ENCODE measurements at regions not wholly inside any gene's neighbourhood (a gene's known extent, or its start where the extent isn't known, plus 50 kb on each side); places are given as distances from the start of the nearest gene placed in this dataset.
"Not testable (repeated sequence)": the region's sequence is repeated elsewhere in the genome, so short reads cannot be mapped to it uniquely, and the experiment has no call there.

DNA sequence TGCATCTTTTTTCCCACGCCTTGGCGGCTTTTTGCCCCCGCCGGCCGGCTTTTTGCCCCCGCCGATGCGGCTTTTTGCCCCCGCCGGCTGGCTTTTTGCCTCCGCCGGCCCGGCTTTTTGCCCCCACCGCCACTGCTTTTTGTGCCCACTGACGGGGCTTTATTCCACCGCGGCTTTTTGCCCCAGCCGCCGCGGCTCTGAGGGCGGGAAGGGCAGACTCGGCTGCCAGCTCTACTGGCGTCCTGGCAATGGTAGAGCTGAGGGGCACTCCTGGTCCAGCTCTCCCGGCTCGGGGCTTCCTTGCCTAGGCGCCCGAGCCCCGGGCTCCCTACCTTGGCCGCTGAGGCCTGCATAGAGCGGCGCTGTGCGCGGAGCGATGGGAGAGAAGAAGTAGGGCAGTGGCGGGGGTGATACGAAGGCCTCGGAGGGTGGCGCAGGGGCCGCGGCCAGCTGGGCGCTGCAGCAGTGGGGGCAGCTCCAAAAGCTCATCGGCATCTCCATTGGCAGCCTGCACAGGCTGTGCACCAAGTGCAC, 591.4 kb downstream of the TP53TG3F start:
- TF ChIP-seq POLR2AphosphoS5 (IDR thresholded peaks at IDR 0.05; ENCODE audit: borderline replicate concordance, low read depth, low read length), result no peak
- no peak for TF ChIP-seq FOXP2 (optimal IDR thresholded peaks at IDR 0.05; ENCODE audit: control extremely low read depth, extremely low read length, insufficient read depth)
- no peak for TF ChIP-seq EZH2 (IDR thresholded peaks at IDR 0.05)
- no peaks in the 10 kb centered on the region for H3K9me3 ChIP-seq (ENCODE audit: low read depth, low read length)

DNA sequence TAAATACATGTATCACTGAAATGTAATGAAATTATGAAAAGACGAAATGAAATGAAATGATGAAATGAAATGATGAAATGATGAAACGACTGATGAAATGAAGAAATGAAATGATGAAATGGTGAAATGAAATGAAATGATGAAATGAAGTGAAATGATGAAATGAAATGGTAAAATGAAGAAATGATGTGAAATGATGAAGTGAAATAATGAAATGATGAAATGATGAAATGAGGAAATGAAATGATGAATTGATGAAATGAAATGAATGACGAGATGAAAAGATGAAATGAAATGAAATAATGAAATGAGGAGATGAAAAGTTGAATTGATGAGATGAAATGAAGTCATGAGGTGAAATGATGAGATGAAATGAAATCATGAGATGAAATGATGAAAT, 594.7 kb downstream of the TP53TG3F start:
- Histone ChIP-seq H3K9me3 (ENCODE audit: low read depth, low read length) (no peaks in the 10 kb centered on the region), H3K9ac (ENCODE audit: insufficient read length) (no peak overlapping the region), H3K36me3 (ENCODE audit: insufficient read depth, low read length) (no peaks in the 10 kb centered on the region), H3K4me3 (no peak overlapping the region), H3K27ac (no peak overlapping the region)
- DNase-seq (ENCODE audit: low read depth, low spot score), result no peak
- no peak for TF ChIP-seq EZH2 (IDR thresholded peaks at IDR 0.05)
- TF ChIP-seq POLR2AphosphoS5 (IDR thresholded peaks at IDR 0.05; ENCODE audit: borderline replicate concordance, low read depth, low read length), result no peak
- no peak for TF ChIP-seq FOXP2 (optimal IDR thresholded peaks at IDR 0.05; ENCODE audit: control extremely low read depth, extremely low read length, insufficient read depth)

More for the DNA sequence above, 591.4 kb downstream of the TP53TG3F start:
- DNase-seq (ENCODE audit: low read depth, low spot score), result no peak
- Histone ChIP-seq H3K36me3 (ENCODE audit: insufficient read depth, low read length) (no peaks in the 10 kb centered on the region), H3K4me3 (no peak overlapping the region), H3K27ac (no peak overlapping the region), H3K9ac (ENCODE audit: insufficient read length) (no peak overlapping the region)

GRCh38 chr16:34054969-34055368, 595.6 kb downstream of the TP53TG3F start:
- no peak overlapping the region for H3K4me3 ChIP-seq
- no peak overlapping the region for H3K27ac ChIP-seq
- H3K9me3 ChIP-seq (ENCODE audit: low read depth, low read length), result no peaks in the 10 kb centered on the region
- DNase-seq (ENCODE audit: low read depth, low spot score), result no peak
- H3K9ac ChIP-seq (ENCODE audit: insufficient read length), result no peak overlapping the region
- TF ChIP-seq EZH2 (IDR thresholded peaks at IDR 0.05) (no peak), POLR2AphosphoS5 (IDR thresholded peaks at IDR 0.05; ENCODE audit: borderline replicate concordance, low read depth, low read length) (no peak), FOXP2 (optimal IDR thresholded peaks at IDR 0.05; ENCODE audit: control extremely low read depth, extremely low read length, insufficient read depth) (no peak)
- H3K36me3 ChIP-seq (ENCODE audit: insufficient read depth, low read length), result no peaks in the 10 kb centered on the region

DNA sequence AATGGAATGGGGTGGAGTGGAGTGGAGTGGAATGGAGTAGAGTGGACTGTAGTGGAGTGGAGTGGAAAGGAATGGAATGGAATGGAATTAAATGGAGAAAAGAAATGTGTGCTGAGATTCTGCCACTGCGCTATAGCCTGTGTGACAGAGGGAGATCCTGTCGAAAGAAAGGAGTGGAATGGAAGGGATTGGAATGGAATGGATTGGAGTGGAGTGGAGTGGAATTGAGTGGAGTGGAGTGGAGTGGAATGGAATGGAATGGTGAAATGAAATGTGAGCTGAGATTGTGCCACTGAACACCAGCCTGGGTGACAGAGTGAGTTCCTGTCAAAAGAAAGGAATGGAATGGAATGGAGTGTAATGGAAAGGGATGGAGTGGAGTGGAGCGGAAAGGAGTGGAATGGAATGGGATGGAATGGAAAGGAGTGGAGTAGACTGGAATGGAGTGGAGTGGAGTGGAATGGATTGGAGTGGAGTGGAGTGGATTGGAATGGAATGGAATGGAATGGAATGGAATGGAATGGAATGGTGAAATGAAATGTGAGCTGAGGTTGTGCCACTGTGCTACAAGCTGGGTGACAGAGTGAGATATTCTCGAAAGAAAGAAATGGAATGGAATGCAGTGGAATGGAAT, 603.3 kb downstream of the TP53TG3F start:
- H3K9me3 ChIP-seq (ENCODE audit: low read depth, low read length); H3K27ac ChIP-seq; H3K9ac ChIP-seq (ENCODE audit: insufficient read length); H3K36me3 ChIP-seq (ENCODE audit: insufficient read depth, low read length); DNase-seq (ENCODE audit: low read depth, low spot score); H3K4me3 ChIP-seq: not testable (repeated sequence)

DNA sequence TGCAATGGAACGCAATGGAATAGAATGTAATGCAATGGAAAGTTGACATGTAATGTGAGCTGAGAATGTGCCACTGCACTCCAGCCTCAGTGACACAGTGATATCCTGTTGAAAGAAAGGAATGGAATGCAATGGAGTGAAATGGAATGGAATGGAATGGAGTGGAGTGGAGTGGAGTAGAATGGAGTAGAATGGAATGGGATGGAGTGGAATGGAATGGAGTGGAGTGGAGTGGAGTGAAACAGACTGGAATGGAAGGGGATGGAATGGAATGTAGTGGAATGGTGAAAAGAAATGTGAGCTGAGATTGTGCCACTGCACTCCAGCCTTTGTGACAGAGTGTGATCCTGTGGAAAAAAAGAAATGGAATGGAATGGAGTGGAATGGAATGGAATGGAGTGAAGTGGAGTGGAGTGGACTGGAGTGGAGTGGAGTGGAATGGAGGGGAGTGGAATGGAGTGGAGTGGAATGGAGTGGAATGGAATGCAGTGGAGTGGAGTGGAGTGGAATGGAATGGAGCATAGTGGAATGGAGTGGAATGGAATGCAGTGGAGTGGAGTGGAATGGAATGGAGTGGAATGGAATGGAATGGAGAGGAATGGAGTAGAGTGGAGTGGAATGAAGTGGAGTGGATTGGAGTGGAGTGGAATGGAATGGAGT, 604.2 kb downstream of the TP53TG3F start:
- H3K27ac ChIP-seq; H3K4me3 ChIP-seq; H3K36me3 ChIP-seq (ENCODE audit: insufficient read depth, low read length); H3K9ac ChIP-seq (ENCODE audit: insufficient read length); DNase-seq (ENCODE audit: low read depth, low spot score); H3K9me3 ChIP-seq (ENCODE audit: low read depth, low read length): not testable (repeated sequence)

DNA sequence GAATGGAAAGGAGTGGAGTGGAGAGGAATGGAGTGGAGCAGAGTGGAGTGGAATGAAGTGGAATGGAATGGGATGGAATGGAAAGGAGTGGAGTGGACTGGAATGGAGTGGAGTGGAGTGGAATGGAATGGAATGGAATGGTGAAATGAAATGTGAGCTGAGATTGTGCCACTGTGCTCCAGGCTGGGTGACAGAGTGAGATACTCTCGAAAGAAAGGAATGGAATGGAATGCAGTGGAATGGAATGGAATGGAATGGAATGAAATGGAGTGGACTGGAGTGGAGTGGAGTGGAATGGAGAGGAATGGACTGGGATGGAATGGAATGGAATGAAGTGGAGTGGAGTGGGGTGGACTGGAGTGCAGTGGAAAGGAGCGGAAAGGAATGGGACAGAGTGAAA, 605.2 kb downstream of the TP53TG3F start:
- H3K27ac ChIP-seq; DNase-seq (ENCODE audit: low read depth, low spot score); H3K9me3 ChIP-seq (ENCODE audit: low read depth, low read length); H3K36me3 ChIP-seq (ENCODE audit: insufficient read depth, low read length); H3K9ac ChIP-seq (ENCODE audit: insufficient read length); H3K4me3 ChIP-seq: not testable (repeated sequence)

DNA sequence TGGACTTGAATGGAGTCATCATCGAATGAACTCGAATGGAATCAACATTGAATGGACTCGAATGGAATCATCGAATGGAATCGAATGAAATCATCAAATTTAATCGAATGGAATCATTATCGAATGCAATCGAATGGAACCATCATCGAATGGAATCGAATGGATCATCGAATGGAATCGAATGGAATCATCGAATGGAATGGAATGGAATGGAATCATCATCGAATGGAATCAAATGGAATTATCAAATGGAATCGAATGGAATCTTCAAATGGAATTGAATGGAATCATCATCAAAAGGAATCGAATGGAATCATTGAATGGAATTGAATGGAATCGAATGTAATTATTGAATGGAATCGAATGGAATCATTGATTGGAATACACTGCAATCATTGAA, 610.3 kb downstream of the TP53TG3F start:
- not testable (repeated sequence) for H3K36me3 ChIP-seq (ENCODE audit: insufficient read depth, low read length); H3K27ac ChIP-seq; H3K9me3 ChIP-seq (ENCODE audit: low read depth, low read length); DNase-seq (ENCODE audit: low read depth, low spot score); H3K9ac ChIP-seq (ENCODE audit: insufficient read length); H3K4me3 ChIP-seq

GRCh38 chr16:34078691-34079090, 619.3 kb downstream of the TP53TG3F start:
- no peak for TF ChIP-seq FOXP2 (optimal IDR thresholded peaks at IDR 0.05; ENCODE audit: control extremely low read depth, extremely low read length, insufficient read depth)
- no peak for TF ChIP-seq POLR2AphosphoS5 (IDR thresholded peaks at IDR 0.05; ENCODE audit: borderline replicate concordance, low read depth, low read length)
- TF ChIP-seq EZH2 (IDR thresholded peaks at IDR 0.05), result no peak
- H3K9me3 ChIP-seq (ENCODE audit: low read depth, low read length), result no peaks in the 10 kb centered on the region
- no peak overlapping the region for H3K9ac ChIP-seq (ENCODE audit: insufficient read length)
- H3K36me3 ChIP-seq (ENCODE audit: insufficient read depth, low read length), result no peaks in the 10 kb centered on the region
- H3K27ac ChIP-seq, result no peak overlapping the region
- DNase-seq (ENCODE audit: low read depth, low spot score), result peak; percentile 28
- H3K4me3 ChIP-seq, result no peak overlapping the region

DNA sequence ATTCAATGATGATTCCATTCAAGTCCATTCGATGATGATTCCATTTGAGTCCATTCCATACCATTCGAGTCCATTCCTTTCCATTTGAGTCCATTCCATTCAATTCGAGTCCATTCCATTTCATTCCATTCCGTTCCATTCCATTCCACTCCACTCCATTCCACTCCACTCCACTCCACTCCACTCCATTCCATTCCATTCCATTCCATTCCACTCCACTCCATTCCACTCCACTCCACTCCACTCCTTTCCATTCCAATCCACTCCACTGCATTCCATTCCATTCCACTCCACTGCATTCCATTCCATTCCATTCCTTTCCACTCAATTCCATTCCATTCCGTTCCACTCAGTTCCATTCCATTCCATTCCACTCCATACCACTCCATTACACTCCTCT, 625.6 kb downstream of the TP53TG3F start:
- H3K9me3 ChIP-seq (ENCODE audit: low read depth, low read length); H3K9ac ChIP-seq (ENCODE audit: insufficient read length); H3K27ac ChIP-seq; H3K36me3 ChIP-seq (ENCODE audit: insufficient read depth, low read length); H3K4me3 ChIP-seq; DNase-seq (ENCODE audit: low read depth, low spot score): not testable (repeated sequence)

GRCh38 chr16:34095006-34095405, 635.6 kb downstream of the TP53TG3F start:
- H3K9ac ChIP-seq (ENCODE audit: insufficient read length); DNase-seq (ENCODE audit: low read depth, low spot score); H3K9me3 ChIP-seq (ENCODE audit: low read depth, low read length); H3K36me3 ChIP-seq (ENCODE audit: insufficient read depth, low read length); H3K27ac ChIP-seq; H3K4me3 ChIP-seq: not testable (repeated sequence)

GRCh38 chr16:34096911-34097310, 637.5 kb downstream of the TP53TG3F start:
- H3K4me3 ChIP-seq; H3K9ac ChIP-seq (ENCODE audit: insufficient read length); H3K36me3 ChIP-seq (ENCODE audit: insufficient read depth, low read length); H3K27ac ChIP-seq; DNase-seq (ENCODE audit: low read depth, low spot score); H3K9me3 ChIP-seq (ENCODE audit: low read depth, low read length): not testable (repeated sequence)

DNA sequence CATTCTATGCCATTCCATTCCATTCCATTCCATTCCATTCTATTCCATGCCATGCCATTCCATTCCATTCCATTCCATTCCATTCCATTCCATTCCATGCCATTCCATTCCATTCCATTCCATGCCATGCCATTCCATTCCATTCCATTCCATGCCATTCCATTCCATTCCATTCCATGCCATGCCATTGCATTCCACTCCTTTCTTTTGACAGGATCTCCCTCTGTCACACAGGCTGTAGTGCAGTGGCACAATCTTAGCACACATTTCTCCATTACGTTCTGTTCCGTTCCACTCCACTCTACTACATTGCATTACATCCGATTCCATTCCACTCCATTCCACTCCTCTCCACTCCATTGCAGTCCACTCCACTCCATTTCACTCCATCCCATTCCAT, 637.9 kb downstream of the TP53TG3F start:
- not testable (repeated sequence) for DNase-seq (ENCODE audit: low read depth, low spot score); H3K9me3 ChIP-seq (ENCODE audit: low read depth, low read length); H3K9ac ChIP-seq (ENCODE audit: insufficient read length); H3K27ac ChIP-seq; H3K36me3 ChIP-seq (ENCODE audit: insufficient read depth, low read length); H3K4me3 ChIP-seq

DNA sequence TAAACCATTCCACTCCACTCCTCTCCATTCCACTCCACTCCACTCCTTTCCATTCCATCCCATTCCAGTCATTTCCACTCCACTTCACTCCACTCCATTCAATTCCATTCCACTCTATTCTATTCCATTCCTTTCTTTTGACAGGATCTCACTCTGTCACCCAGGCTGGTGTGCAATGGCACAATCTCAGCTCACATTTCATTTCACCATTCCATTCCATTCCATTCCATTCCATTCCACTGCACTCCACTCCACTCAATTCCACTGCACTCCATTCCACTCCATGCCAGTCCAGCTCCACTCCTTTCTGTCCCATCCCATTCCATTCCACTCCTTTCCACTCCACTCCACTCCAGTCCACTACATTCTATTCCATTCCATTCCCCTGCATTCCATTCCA, 638.6 kb downstream of the TP53TG3F start:
- not testable (repeated sequence) for H3K27ac ChIP-seq; DNase-seq (ENCODE audit: low read depth, low spot score); H3K36me3 ChIP-seq (ENCODE audit: insufficient read depth, low read length); H3K9me3 ChIP-seq (ENCODE audit: low read depth, low read length); H3K9ac ChIP-seq (ENCODE audit: insufficient read length); H3K4me3 ChIP-seq
